NCI-H2196 treated with DMSO at 0.1 percent for 48 hours (cell line): ENCODE measurements at regions not wholly inside any gene's neighbourhood (a gene's known extent, or its start where the extent isn't known, plus 50 kb on each side); places are given as distances from the start of the nearest gene placed in this dataset.
A peak's percentile ranks its signal among the peaks of the same experiment; 100 is the strongest.
"Not testable (repeated sequence)": the region's sequence is repeated elsewhere in the genome, so short reads cannot be mapped to it uniquely, and the experiment has no call there.

ENCODE experiments used
- DNase-seq: peaks from one replicate; lab custom pipeline; 2025; ENCODE audit not compliant: unreplicated experiment; lab: John Stamatoyannopoulos, UW

- DNase-seq = no peak
Observed at GRCh38 chr2:240238786-240239185, 98.3 kb upstream of the OTOS start.

GRCh38 chr2:240239325-240239724 is 98.9 kb upstream of the OTOS start:
- no peak for DNase-seq

GRCh38 chr2:240240017-240240734 is 99.7 kb upstream of the OTOS start:
- DNase-seq = no peak

GRCh38 chr2:240240781-240241180 is 100.3 kb upstream of the OTOS start:
- no peak for DNase-seq

- no peak for DNase-seq
Observed at GRCh38 chr2:240241572-240241971, 101.1 kb upstream of the OTOS start.

GRCh38 chr2:240243049-240243448 is 102.6 kb upstream of the OTOS start:
- not testable (repeated sequence) for DNase-seq

GRCh38 chr2:240244543-240244942 is 104.1 kb upstream of the OTOS start:
- no peak for DNase-seq

GRCh38 chr2:240245184-240245583 is 104.7 kb upstream of the OTOS start:
- no peak for DNase-seq

GRCh38 chr2:240245706-240246105 is 105.2 kb upstream of the OTOS start:
- no peak for DNase-seq

- no peak for DNase-seq
Observed at GRCh38 chr2:240246173-240246820, 105.8 kb upstream of the OTOS start.

- DNase-seq = no peak
Observed at GRCh38 chr2:240247241-240247867, 106.9 kb upstream of the OTOS start.

- no peak for DNase-seq
Observed at GRCh38 chr2:240247868-240248720, 107.6 kb upstream of the OTOS start.

GRCh38 chr2:240248721-240249422 is 108.4 kb upstream of the OTOS start:
- no peak for DNase-seq

- no peak for DNase-seq
Observed at GRCh38 chr2:240249423-240250149, 109.1 kb upstream of the OTOS start.

GRCh38 chr2:240250150-240250984 is 109.9 kb upstream of the OTOS start:
- DNase-seq = no peak

GRCh38 chr2:240250985-240251847 is 110.8 kb upstream of the OTOS start:
- peak; percentile 23 for DNase-seq

- DNase-seq = no peak
Observed at GRCh38 chr2:240251848-240252190, 111.4 kb upstream of the OTOS start.

- DNase-seq = no peak
Observed at GRCh38 chr2:240252191-240252871, 111.9 kb upstream of the OTOS start.
